ENCODE measurements at regions not wholly inside any gene's neighbourhood (a gene's known extent, or its start where the extent isn't known, plus 50 kb on each side); places are given as distances from the start of the nearest gene placed in this dataset.
"Not testable (repeated sequence)": the region's sequence is repeated elsewhere in the genome, so short reads cannot be mapped to it uniquely, and the experiment has no call there.

GRCh38 chr21:24445517-24445916, 1161.8 kb downstream of the MRPL39 start:
- DNase-seq = no peak

GRCh38 chr21:24444736-24445135, 1162.5 kb downstream of the MRPL39 start:
- DNase-seq = no peak

- no peak for DNase-seq
Measured at GRCh38 chr21:24436236-24436635, 1171.0 kb downstream of the MRPL39 start.

- no peak for DNase-seq
Measured at GRCh38 chr21:24428591-24429199, 1178.6 kb downstream of the MRPL39 start.

GRCh38 chr21:24424776-24425175, 1182.5 kb downstream of the MRPL39 start:
- DNase-seq = no peak

DNA sequence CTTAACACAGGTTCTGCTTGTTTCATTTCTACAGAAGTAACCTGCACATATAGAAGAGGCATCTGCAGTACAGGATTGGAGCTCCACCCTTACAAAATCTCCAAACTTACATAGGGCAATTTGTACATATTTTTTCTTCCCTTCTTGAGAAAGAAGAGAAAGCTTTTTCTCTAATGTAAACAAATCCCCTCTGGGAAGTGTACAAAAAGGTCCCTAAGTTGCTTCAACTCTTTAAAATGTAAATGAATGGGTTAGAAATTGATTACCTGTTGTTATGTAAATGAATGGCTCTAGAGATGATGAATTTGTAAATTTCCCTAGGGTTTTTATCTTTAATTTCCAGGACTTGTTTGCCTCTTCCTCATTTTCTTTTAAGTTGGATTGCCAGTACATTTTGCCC, 1183.7 kb downstream of the MRPL39 start:
- DNase-seq = no peak

DNA sequence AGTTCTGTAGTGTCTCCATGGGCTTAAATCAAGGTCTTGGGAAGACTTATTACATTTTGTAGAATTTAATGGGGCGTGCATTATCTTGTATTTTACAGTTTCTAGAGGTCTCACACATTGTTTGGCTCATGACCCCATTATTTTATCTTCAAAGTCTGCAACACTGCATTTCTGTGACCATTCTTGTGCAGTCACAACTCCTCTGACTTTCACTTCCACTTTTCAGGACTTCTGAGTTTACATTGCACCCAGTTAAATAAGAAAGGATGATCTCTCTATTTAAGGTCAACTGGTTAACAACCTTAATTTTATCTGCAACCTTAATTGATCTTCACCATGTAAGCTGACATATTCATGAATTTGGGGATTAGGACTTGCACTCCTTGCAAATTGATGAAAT, 1186.6 kb downstream of the MRPL39 start:
- DNase-seq = no peak

GRCh38 chr21:24419641-24420040, 1187.6 kb downstream of the MRPL39 start:
- DNase-seq = not testable (repeated sequence)

DNA sequence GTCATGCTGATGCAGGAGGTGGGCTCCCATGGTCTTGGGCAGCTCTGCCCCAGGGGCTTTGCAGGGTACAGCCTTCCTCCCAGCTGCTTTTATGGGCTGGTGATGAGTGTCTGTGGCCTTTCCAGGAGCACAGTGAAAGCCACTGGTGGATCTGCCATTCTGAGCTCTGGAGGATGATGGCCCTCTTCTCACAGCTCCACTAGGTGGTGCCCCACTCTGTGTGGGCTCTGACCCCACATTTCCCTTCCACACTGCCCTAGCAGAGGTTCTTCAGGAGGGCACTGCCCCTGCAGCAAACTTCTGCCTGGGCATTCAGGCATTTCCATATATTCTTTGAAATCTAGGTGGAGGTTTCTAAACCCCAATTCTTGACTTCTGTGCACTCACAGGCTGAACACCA, 1188.6 kb downstream of the MRPL39 start:
- no peak for DNase-seq

GRCh38 chr21:24411429-24411828, 1195.9 kb downstream of the MRPL39 start:
- DNase-seq = no peak

- no peak for DNase-seq
Measured at GRCh38 chr21:24403221-24403620, 1204.1 kb downstream of the MRPL39 start.

- no peak for DNase-seq
Measured at GRCh38 chr21:24395320-24395923, 1211.9 kb downstream of the MRPL39 start.

- peak; percentile 44 to 48 for DNase-seq
Measured at GRCh38 chr21:24375201-24375600, 1232.1 kb downstream of the MRPL39 start.

DNA sequence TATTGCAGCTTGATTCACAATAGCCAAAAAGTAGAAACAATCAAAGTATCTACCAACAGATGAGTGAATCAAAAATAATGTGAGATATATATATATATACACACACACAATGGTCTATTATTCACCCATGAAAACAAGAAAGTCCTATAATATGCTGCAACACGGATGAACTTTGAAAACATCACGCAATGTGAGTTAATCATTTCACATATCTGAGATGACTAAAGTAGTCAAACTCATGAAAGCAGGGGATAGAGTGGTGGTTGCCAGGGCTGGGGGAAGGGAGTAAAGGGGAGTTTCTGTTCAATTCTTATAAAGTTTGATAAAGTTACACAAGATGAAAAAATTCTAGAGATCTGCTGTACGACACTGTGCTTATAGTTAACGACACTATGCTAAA, 1234.8 kb downstream of the MRPL39 start:
- no peak for DNase-seq

DNA sequence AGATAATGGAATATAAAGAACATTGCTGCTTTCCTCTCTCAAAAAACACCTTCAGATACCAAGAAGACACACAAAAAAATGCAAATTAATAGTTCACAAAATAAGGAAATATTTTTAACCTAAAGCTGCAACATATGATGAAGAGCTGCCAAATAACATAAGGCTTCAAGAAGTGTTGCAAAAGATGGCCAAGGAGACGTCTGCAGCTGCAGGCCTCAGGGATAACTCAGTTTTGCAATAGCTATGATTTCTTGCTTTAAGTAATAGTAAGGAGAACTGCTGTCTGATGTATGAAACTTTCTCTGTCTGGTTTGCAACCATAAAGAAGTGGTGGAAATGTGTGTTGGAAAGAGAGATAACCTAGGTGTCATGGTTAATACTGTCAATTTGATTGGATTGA, 1237.5 kb downstream of the MRPL39 start:
- DNase-seq = no peak

GRCh38 chr21:24369278-24369677, 1238.0 kb downstream of the MRPL39 start:
- no peak for DNase-seq

- DNase-seq = no peak
Measured at GRCh38 chr21:24367936-24368335, 1239.3 kb downstream of the MRPL39 start.

GRCh38 chr21:24353492-24353891, 1253.8 kb downstream of the MRPL39 start:
- no peak for DNase-seq

DNA sequence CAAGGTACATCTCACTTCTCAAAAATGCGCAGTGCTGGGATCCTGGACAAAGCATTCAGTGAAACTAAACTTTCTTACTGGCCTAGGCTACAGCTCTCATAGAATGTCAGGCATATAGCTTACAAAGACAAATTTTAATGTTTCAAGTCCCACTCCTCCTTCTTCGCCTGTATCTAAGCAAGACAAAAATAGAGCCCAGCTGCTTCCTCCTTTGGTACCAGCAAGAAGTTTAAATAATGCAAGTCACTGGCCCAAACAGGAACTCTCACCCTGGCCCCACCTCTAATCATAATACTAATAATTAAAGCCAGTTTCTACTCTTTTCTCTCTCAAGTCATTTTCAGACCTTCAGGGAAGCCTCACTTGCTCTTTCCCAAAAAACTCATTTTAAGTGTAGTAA, 1267.9 kb downstream of the MRPL39 start:
- DNase-seq = no peak

GRCh38 chr21:24336491-24336890, 1270.8 kb downstream of the MRPL39 start:
- DNase-seq = no peak

GRCh38 chr21:24323536-24323935, 1283.7 kb downstream of the MRPL39 start:
- DNase-seq = no peak

- DNase-seq = no peak
Measured at GRCh38 chr21:24316277-24316922, 1290.9 kb downstream of the MRPL39 start.

- no peak for DNase-seq
Measured at GRCh38 chr21:24310788-24311187, 1296.5 kb downstream of the MRPL39 start.

- DNase-seq = no peak
Measured at GRCh38 chr21:24308183-24308582, 1299.1 kb downstream of the MRPL39 start.

- DNase-seq = no peak
Measured at GRCh38 chr21:24302400-24302799, 1304.9 kb downstream of the MRPL39 start.

Measured in activated T-cell treated with anti-CD3 and anti-CD28 coated beads, Interleukin-2, amount 50 U/mL, for 48 hours (primary cell).